ENCODE measurements at regions not wholly inside any gene's neighbourhood (a gene's known extent, or its start where the extent isn't known, plus 50 kb on each side); places are given as distances from the start of the nearest gene placed in this dataset.

DNA sequence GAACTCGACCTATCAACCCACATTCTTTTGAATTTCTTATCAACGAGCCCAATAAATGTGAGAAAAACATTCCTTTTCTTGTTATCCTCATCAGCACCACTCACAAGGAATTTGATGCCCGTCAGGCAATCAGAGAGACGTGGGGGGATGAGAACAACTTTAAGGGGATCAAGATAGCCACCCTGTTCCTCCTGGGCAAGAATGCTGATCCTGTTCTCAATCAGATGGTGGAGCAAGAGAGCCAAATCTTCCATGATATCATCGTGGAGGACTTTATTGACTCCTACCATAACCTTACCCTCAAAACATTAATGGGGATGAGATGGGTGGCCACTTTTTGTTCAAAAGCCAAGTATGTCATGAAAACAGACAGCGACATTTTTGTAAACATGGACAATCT is 378.2 kb downstream of the STK39 start:
- H3K9me3 ChIP-seq (ENCODE audit: control insufficient read depth in 4 of 4, low read length in 3 of 4): no peaks in the 10 kb centered on the region
- TF ChIP-seq, protein P1, sequence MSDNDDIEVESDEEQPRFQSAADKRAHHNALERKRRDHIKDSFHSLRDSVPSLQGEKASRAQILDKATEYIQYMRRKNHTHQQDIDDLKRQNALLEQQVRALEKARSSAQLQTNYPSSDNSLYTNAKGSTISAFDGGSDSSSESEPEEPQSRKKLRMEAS (IDR thresholded peaks at IDR 0.05): no peak
- no peak for TF ChIP-seq RXRA (IDR thresholded peaks at IDR 0.05)
- TF ChIP-seq REST (IDR thresholded peaks at IDR 0.05): no peak
- no peak for TF ChIP-seq NR2F2 (IDR thresholded peaks at IDR 0.05)
- TF ChIP-seq TAF1 (conservative IDR thresholded peaks at IDR 0.05): no peak
- TF ChIP-seq ZBTB33 (IDR thresholded peaks at IDR 0.05): no peak
- no peak for TF ChIP-seq HNF4G (IDR thresholded peaks at IDR 0.05)
- TF ChIP-seq RAD21 (IDR thresholded peaks at IDR 0.05): no peak
- no peak for TF ChIP-seq EGR1 (IDR thresholded peaks at IDR 0.05; ENCODE audit: low read depth in 2 of 2)
- TF ChIP-seq, protein P2, sequence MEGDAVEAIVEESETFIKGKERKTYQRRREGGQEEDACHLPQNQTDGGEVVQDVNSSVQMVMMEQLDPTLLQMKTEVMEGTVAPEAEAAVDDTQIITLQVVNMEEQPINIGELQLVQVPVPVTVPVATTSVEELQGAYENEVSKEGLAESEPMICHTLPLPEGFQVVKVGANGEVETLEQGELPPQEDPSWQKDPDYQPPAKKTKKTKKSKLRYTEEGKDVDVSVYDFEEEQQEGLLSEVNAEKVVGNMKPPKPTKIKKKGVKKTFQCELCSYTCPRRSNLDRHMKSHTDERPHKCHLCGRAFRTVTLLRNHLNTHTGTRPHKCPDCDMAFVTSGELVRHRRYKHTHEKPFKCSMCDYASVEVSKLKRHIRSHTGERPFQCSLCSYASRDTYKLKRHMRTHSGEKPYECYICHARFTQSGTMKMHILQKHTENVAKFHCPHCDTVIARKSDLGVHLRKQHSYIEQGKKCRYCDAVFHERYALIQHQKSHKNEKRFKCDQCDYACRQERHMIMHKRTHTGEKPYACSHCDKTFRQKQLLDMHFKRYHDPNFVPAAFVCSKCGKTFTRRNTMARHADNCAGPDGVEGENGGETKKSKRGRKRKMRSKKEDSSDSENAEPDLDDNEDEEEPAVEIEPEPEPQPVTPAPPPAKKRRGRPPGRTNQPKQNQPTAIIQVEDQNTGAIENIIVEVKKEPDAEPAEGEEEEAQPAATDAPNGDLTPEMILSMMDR (IDR thresholded peaks at IDR 0.05; ENCODE audit: low read depth, low read length, missing input control): no peak
- no peak for TF ChIP-seq FOXA2 (IDR thresholded peaks at IDR 0.05)
- no peak for TF ChIP-seq GABPA (IDR thresholded peaks at IDR 0.05 in 1 of 2, conservative IDR thresholded peaks at IDR 0.05 in 1 of 2)
- no peak for TF ChIP-seq HNF4A (conservative IDR thresholded peaks at IDR 0.05)
- no peak for TF ChIP-seq FOXA1 (IDR thresholded peaks at IDR 0.05)
- TF ChIP-seq JUND (IDR thresholded peaks at IDR 0.05): no peak
- no peak for TF ChIP-seq SP1 (IDR thresholded peaks at IDR 0.05)
- no peak for TF ChIP-seq YY1 (IDR thresholded peaks at IDR 0.05)
- TF ChIP-seq, protein P3, sequence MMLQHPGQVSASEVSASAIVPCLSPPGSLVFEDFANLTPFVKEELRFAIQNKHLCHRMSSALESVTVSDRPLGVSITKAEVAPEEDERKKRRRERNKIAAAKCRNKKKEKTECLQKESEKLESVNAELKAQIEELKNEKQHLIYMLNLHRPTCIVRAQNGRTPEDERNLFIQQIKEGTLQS (IDR thresholded peaks at IDR 0.05): no peak
- no peak overlapping the region for H3K9ac ChIP-seq (ENCODE audit: low read depth in 1 of 2, low read length in 2 of 2)
- H3K4me3 ChIP-seq (ENCODE audit: low read depth in 1 of 3, low read length in 3 of 3): no peak overlapping the region
- DNase-seq (ENCODE audit: low spot score): no peak
- 79% methylated on average over 6 of the region's 6 CpGs for WGBS
- H3K27me3 ChIP-seq (ENCODE audit: control insufficient read depth in 4 of 4, insufficient read depth in 4 of 4, low read length in 3 of 4): no peaks in the 10 kb centered on the region
- H3K4me1 ChIP-seq (ENCODE audit: control insufficient read depth in 4 of 4, insufficient read depth in 4 of 4, low read length in 3 of 4): no peaks in the 10 kb centered on the region
- no peak overlapping the region for H3K27ac ChIP-seq (ENCODE audit: low read depth in 1 of 2, low read length in 2 of 2)
- no peaks in the 10 kb centered on the region for H3K36me3 ChIP-seq (ENCODE audit: control insufficient read depth in 4 of 4, insufficient read depth in 3 of 4, low read depth in 1 of 4, low read length in 3 of 4)
